Hematopoietic multipotent progenitor cell treated with erythropoietin and hydrocortisone succinate and interleukin-3 and kit ligand, for 15 days (in vitro differentiated cells): ENCODE measurements at regions not wholly inside any gene's neighbourhood (a gene's known extent, or its start where the extent isn't known, plus 50 kb on each side); places are given as distances from the start of the nearest gene placed in this dataset.

Source experiments
- DNase-seq: peaks from one replicate; pipeline ENCODE4 v3.0.0-alpha.2; 2015; ENCODE audit warnings: low spot score

GRCh38 chr14:62289471-62289870, 527.3 kb downstream of the SNAPC1 start:
- no peak for DNase-seq

GRCh38 chr14:62301080-62301479, 538.9 kb downstream of the SNAPC1 start:
- no peak for DNase-seq

GRCh38 chr14:62301911-62302310, 539.7 kb downstream of the SNAPC1 start:
- DNase-seq, result no peak

GRCh38 chr14:62303437-62303836, 541.2 kb downstream of the SNAPC1 start:
- no peak for DNase-seq

GRCh38 chr14:62304257-62304656, 542.0 kb downstream of the SNAPC1 start:
- DNase-seq, result no peak

GRCh38 chr14:62307844-62308243, 545.6 kb downstream of the SNAPC1 start:
- no peak for DNase-seq

GRCh38 chr14:62308316-62308715, 546.1 kb downstream of the SNAPC1 start:
- DNase-seq, result no peak

GRCh38 chr14:62308891-62309290, 546.7 kb downstream of the SNAPC1 start:
- DNase-seq, result no peak

GRCh38 chr14:62313212-62313611, 551.0 kb downstream of the SNAPC1 start:
- no peak for DNase-seq

- no peak for DNase-seq
Measured at GRCh38 chr14:62314221-62314620, 552.0 kb downstream of the SNAPC1 start.

- DNase-seq, result no peak
Measured at GRCh38 chr14:62314871-62315270, 552.7 kb downstream of the SNAPC1 start.

GRCh38 chr14:62315631-62316030, 553.4 kb downstream of the SNAPC1 start:
- no peak for DNase-seq

GRCh38 chr14:62322216-62322615, 560.0 kb downstream of the SNAPC1 start:
- no peak for DNase-seq

GRCh38 chr14:62329427-62329826, 567.2 kb downstream of the SNAPC1 start:
- no peak for DNase-seq

GRCh38 chr14:62347562-62348011, 585.4 kb downstream of the SNAPC1 start:
- no peak for DNase-seq

GRCh38 chr14:62357362-62357761, 595.1 kb downstream of the SNAPC1 start:
- no peak for DNase-seq

- no peak for DNase-seq
Measured at GRCh38 chr14:62364161-62364560, 601.9 kb downstream of the SNAPC1 start.

GRCh38 chr14:62364800-62365280, 602.6 kb downstream of the SNAPC1 start:
- DNase-seq, result no peak

- DNase-seq, result no peak
Measured at GRCh38 chr14:62369919-62370560, 607.8 kb downstream of the SNAPC1 start.

GRCh38 chr14:62373944-62374343, 611.7 kb downstream of the SNAPC1 start:
- DNase-seq, result no peak

GRCh38 chr14:62378057-62378456, 615.8 kb downstream of the SNAPC1 start:
- no peak for DNase-seq

GRCh38 chr14:62381311-62382070, 619.3 kb downstream of the SNAPC1 start:
- DNase-seq, result no peak

GRCh38 chr14:62409169-62409568, 636.1 kb downstream of the KCNH5 start:
- no peak for DNase-seq
